ENCODE measurements at regions not wholly inside any gene's neighbourhood (a gene's known extent, or its start where the extent isn't known, plus 50 kb on each side); places are given as distances from the start of the nearest gene placed in this dataset.

GRCh38 chr17:13822700-13823099 lies 221.0 kb upstream of the HS3ST3A1 start:
- BruUV-seq (replicated peaks), result no TSS peak
- Histone ChIP-seq H3K4me1 (ENCODE audit: control insufficient read depth, insufficient read depth, low read length) (no peaks in the 10 kb centered on the region), H3K27me3 (ENCODE audit: control insufficient read depth, insufficient read depth, low read length) (no peaks in the 10 kb centered on the region), H3K9me3 (ENCODE audit: control insufficient read depth, insufficient read depth, low read depth, low read length) (no peaks in the 10 kb centered on the region), H3K4me3 (ENCODE audit: low read depth in 2 of 2, low read length in 2 of 2) (no peak overlapping the region), H3K27ac (ENCODE audit: low read length) (no peak overlapping the region), H3K36me3 (ENCODE audit: control insufficient read depth, insufficient read depth, low read length) (no peaks in the 10 kb centered on the region)
- in situ Hi-C loops (cut with HindIII; ENCODE audit: low pct_unique_long_range_greater_than_20kb, low sequenced_read_pairs) (no loop called here), intact Hi-C loops (cut with micrococcal nuclease; ENCODE audit: unreplicated experiment) (no loop called here)
- CTCF ChIA-PET, result no interaction called here
- POLR2A ChIA-PET, result no interaction called here
- DNase-seq (ENCODE audit: low read depth, low spot score) (no peak), ATAC-seq (no peak)
- TF ChIP-seq POLR2AphosphoS5 (IDR thresholded peaks at IDR 0.05; ENCODE audit: low read depth, low read length) (no peak), CTCF (IDR thresholded peaks at IDR 0.05) (no peak), TCF7L2 (IDR thresholded peaks at IDR 0.05; ENCODE audit: low read depth, low read length) (no peak), REST (IDR thresholded peaks at IDR 0.05; ENCODE audit: insufficient read depth in 1 of 2, low read depth in 2 of 2, low read length in 1 of 2) (no peak), SIN3A (IDR thresholded peaks at IDR 0.05; ENCODE audit: borderline replicate concordance, insufficient read depth, low read depth, low read length) (no peak)

GRCh38 chr17:13825526-13826040 lies 223.9 kb upstream of the HS3ST3A1 start:
- no peaks in the 10 kb centered on the region for H3K4me1 ChIP-seq (ENCODE audit: control insufficient read depth, insufficient read depth, low read length)
- ChIA-PET CTCF (no interaction called here), POLR2A (no interaction called here)
- no peak overlapping the region for H3K4me3 ChIP-seq (ENCODE audit: low read depth in 2 of 2, low read length in 2 of 2)
- intact Hi-C loops (cut with micrococcal nuclease; ENCODE audit: unreplicated experiment), result no loop called here
- no peaks in the 10 kb centered on the region for H3K9me3 ChIP-seq (ENCODE audit: control insufficient read depth, insufficient read depth, low read depth, low read length)
- DNase-seq (ENCODE audit: low read depth, low spot score) (no peak), ATAC-seq (no peak)
- no peaks in the 10 kb centered on the region for H3K36me3 ChIP-seq (ENCODE audit: control insufficient read depth, insufficient read depth, low read length)
- in situ Hi-C loops (cut with HindIII; ENCODE audit: low pct_unique_long_range_greater_than_20kb, low sequenced_read_pairs), result no loop called here
- H3K27me3 ChIP-seq (ENCODE audit: control insufficient read depth, insufficient read depth, low read length), result no peaks in the 10 kb centered on the region
- TF ChIP-seq CTCF (IDR thresholded peaks at IDR 0.05) (no peak), POLR2AphosphoS5 (IDR thresholded peaks at IDR 0.05; ENCODE audit: low read depth, low read length) (no peak), TCF7L2 (IDR thresholded peaks at IDR 0.05; ENCODE audit: low read depth, low read length) (no peak), SIN3A (IDR thresholded peaks at IDR 0.05; ENCODE audit: borderline replicate concordance, insufficient read depth, low read depth, low read length) (no peak), REST (IDR thresholded peaks at IDR 0.05; ENCODE audit: insufficient read depth in 1 of 2, low read depth in 2 of 2, low read length in 1 of 2) (no peak)
- no TSS peak for BruUV-seq (replicated peaks)
- no peak overlapping the region for H3K27ac ChIP-seq (ENCODE audit: low read length)
